CD4-positive, alpha-beta T cell treated with Interleukin-17A for 1 hour (primary cell): ENCODE measurements at regions not wholly inside any gene's neighbourhood (a gene's known extent, or its start where the extent isn't known, plus 50 kb on each side); places are given as distances from the start of the nearest gene placed in this dataset.
"Not testable (repeated sequence)": the region's sequence is repeated elsewhere in the genome, so short reads cannot be mapped to it uniquely, and the experiment has no call there.

Experiments
- DNase-seq: peaks from one replicate; pipeline ENCODE4 v3.0.0-alpha.2; 2020

DNA sequence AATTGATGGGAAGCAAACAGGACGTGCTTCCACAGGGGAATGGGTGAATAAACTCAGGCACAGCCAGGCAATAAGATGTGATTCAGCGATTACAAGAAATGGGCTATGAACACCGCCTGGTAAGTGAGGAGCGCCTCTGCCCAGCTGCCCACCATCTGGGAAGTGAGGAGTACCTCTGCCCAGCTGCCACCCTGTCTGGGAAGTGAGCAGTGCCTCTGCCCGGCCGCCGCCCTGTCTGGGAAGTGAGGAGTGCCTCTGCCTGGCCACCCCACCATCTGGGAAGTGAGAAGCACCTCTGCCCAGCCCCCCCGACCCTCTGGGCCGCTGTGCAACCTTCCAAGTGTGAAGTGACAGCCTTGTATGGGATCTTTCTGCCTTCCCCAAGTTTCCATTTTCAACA is 73.2 kb upstream of the PRR5 start:
- DNase-seq, result no peak

GRCh38 chr22:44628273-44628672 is 73.7 kb upstream of the PRR5 start:
- DNase-seq, result no peak

DNA sequence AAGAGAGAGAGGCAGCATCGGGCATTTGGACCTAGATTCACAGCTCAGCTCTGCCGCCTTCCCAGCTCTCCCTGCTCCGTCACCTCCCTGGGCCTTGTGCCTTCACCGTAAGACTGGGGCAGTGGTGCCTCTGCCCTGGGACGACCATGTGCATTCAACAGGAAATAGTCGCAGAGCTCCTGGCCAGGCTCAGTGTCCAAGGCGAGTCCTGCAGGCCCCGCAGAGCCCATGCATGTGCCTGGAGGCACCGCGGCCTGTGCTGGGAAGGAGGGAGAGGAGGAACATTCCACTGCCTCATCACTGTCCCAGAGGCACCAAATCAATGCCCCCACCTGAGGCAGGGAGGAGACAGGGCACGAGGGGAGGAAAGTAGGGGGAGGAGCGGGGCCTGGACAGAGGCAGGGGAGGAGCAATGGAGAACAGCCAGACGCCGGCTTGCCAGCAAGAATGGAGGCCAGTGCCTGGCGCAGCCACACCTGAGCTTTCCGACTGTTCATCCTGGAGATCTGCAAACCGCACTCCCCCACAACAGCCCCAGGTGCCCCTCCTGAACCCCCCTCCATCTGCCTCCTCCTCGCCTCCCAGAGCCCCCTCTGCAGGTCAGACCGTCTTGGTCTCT is 74.4 kb upstream of the PRR5 start:
- DNase-seq, result no peak

GRCh38 chr22:44625981-44626687 is 75.9 kb upstream of the PRR5 start:
- peak; percentile 86 for DNase-seq

GRCh38 chr22:44625421-44625760 is 76.6 kb upstream of the PRR5 start:
- DNase-seq, result no peak

GRCh38 chr22:44624689-44625420 is 77.1 kb upstream of the PRR5 start:
- no peak for DNase-seq

DNA sequence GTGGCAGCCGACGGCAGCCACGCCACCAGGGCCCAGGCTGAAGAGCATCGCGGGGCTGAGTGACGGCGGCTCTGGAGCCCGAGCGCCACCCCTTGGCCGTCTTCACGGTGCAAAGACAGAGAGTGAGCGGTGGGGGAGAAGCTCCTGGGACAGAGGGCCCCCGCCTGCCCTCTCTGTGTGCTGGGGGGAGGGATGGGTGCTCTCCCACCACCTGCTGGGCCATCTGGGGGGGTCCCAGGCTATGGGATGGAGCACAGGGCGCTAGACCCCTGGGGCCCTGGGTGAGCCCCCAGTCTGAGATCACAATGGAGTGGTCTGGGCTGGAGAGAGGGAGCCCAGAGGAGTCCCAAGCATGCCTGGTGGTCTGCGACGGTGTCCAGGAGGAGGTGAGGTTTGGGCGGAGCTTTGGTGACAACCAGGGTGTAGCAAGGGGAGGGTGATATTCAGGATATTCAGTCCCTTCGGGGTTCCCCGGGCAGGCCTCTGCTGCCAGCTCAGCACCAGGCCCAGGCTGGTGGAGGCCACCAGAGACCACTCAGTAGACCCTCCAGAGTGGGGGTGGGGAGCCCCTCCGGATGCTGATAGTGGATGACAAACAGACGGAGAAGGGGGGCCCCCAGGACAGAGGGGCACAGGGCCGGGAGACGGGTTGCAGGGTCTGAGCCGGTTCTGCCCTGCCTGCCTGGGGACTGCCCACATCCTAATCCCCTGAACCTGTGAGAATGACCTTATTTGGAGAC is 78.1 kb upstream of the PRR5 start:
- DNase-seq, result peak; percentile 17

GRCh38 chr22:44622679-44623078 is 79.3 kb upstream of the PRR5 start:
- no peak for DNase-seq

DNA sequence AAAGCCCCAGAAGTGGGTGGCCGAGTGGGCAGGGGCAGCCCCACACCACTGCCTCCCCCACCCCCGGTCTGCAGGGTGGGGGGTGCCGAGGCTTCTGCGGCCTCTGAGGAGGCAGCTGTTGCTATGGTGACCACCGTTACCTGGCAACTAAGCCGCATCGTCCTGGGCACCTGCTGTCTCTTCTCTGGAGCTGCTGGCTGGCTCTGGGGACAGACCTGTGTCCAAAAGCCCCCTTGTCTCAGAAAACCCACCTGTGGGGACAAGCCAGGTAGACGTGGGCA is 79.9 kb upstream of the PRR5 start:
- DNase-seq, result peak; percentile 62

DNA sequence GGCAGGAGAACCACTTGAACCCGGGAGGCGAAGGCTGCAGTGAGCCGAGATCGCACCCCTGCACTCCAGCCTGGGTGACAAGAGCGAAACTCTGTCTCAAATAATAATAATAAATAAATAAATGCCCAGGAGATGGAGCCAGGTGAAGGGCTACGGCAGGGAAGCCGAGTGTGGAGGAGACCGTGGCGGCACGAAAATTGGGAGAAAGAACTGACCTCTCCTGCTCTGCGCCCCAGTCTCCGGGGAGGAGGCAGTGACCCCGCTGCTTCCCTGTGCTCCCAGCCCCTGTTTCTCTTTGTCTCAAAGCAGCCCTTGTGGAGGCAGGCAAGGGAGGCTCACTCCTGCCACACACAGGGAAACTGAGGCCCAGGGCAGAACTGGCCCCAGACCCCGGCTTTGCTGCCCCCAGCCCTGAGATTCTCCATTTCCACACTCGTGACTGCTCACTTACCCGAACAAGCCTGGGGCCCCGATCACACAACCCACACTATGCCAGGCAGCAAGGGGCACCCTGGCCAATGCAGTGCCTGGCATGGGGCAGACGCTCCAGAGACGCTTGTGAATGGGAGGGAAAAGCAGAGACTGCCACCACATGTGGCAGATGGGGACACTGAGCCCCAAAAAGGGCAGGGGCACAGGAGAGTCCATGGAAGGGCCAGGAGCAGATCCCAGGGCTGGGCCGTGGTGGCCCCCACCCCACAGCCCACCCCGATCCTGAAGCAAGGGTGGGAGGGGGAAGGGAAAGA is 80.4 kb upstream of the PRR5 start:
- DNase-seq, result no peak

- DNase-seq, result no peak
Observed at GRCh38 chr22:44620841-44621257, 81.2 kb upstream of the PRR5 start.

- DNase-seq, result peak; percentile 92
Observed at GRCh38 chr22:44620129-44620840, 81.7 kb upstream of the PRR5 start.

DNA sequence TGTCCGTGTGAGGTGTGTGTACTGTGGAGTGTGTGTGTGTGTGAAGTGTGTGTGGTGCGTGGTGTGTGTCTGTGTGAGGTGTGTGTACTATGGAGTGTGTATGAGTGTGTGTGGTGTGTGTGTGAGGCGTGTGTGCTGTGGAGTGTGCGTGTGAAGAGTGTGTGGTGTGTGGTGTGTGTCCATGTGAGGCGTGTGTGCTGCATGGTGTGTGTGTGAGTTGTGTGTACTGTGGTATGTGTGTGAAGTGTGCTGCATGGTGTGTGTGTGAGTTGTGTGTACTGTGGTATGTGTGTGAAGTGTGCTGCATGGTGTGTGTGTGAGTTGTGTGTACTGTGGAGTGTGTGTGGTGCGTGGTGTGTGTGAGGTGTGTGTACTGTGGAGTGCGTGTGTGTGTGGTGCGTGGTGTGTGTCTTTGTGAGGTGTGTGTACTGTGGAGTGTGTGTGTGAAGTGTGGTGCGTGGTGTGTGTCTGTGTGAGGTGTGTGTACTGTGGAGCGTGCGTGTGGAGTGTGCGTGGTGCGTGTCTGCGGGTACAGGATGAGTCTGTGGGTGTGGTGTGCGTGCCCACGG is 82.4 kb upstream of the PRR5 start:
- not testable (repeated sequence) for DNase-seq

- not testable (repeated sequence) for DNase-seq
Observed at GRCh38 chr22:44618910-44619309, 83.1 kb upstream of the PRR5 start.

GRCh38 chr22:44618400-44618799 is 83.6 kb upstream of the PRR5 start:
- no peak for DNase-seq

DNA sequence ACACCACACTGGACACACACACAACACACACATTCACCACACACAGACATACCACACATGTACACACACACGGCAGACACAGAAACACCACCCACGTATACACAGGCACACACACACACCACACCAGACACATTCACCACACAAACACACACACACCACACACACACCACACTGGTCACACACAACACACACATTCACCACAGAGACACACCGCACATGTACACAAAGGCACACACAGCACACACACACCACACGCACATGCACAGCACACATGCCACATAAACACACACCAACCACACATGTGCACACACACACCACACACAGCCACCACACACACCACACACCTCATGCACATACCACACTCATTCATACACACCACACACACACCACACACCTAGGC is 84.2 kb upstream of the PRR5 start:
- no peak for DNase-seq

GRCh38 chr22:44616882-44617655 is 84.9 kb upstream of the PRR5 start:
- DNase-seq, result peak; percentile 16

- DNase-seq, result no peak
Observed at GRCh38 chr22:44616461-44616860, 85.5 kb upstream of the PRR5 start.

- DNase-seq, result no peak
Observed at GRCh38 chr22:44615602-44616180, 86.3 kb upstream of the PRR5 start.

- no peak for DNase-seq
Observed at GRCh38 chr22:44615146-44615545, 86.9 kb upstream of the PRR5 start.

DNA sequence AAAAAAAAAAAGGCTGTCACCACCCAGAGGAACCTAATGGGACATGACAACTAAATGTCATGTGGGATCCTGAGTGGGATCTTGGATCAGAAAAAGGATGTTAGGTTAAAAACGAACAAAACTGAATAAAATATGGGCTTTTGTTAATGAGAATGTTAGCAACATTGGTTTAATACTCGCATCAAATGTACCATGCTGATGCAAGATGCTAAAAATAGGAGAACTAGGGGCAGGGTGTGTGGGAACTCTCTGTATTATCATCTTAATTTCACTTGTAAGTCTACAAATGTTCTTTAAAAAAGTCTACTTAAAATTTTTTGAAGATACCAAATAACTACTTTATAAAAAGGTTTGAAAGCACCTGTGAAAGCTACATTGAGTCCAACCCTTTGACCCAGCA is 88.8 kb upstream of the PRR5 start:
- DNase-seq, result no peak
